AG10803 (cell line): ENCODE measurements at regions not wholly inside any gene's neighbourhood (a gene's known extent, or its start where the extent isn't known, plus 50 kb on each side); places are given as distances from the start of the nearest gene placed in this dataset.

Source experiments
- DNase-seq: peaks from one replicate; pipeline ENCODE4 v3.0.0; 2010; ENCODE audit warnings: low read depth
- H3K4me3 ChIP-seq: 2 replicates; pipeline ENCODE4 v1.5.1; 2011; ENCODE audit warnings: mild to moderate bottlenecking, low read length, control low read depth
- TF ChIP-seq, protein P1 (sequence below): conservative IDR thresholded peaks from 2 replicates; pipeline ENCODE4 v1.5.1; 2011; ENCODE audit warnings: mild to moderate bottlenecking, low read length, control low read depth, inconsistent platforms

DNA sequence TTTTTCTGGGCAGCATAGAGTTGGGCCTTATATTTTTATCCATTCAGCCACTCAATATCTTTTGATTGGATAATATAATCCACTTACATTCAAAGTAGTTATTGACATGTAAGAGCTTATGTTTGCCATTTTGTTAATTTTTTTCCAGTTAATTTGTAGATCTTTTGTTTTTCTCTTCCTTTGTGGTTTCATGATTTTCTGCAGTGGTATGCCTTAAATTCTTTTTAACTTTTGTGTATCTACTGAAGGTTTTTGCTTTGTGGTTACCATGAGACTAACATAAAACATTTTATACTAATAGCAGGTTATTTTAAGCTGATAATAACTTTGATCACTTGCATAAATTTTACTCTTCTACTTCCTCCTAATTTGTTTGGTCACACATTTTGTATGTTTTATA is 140.8 kb upstream of the GATB start:
- TF ChIP-seq, protein P1, sequence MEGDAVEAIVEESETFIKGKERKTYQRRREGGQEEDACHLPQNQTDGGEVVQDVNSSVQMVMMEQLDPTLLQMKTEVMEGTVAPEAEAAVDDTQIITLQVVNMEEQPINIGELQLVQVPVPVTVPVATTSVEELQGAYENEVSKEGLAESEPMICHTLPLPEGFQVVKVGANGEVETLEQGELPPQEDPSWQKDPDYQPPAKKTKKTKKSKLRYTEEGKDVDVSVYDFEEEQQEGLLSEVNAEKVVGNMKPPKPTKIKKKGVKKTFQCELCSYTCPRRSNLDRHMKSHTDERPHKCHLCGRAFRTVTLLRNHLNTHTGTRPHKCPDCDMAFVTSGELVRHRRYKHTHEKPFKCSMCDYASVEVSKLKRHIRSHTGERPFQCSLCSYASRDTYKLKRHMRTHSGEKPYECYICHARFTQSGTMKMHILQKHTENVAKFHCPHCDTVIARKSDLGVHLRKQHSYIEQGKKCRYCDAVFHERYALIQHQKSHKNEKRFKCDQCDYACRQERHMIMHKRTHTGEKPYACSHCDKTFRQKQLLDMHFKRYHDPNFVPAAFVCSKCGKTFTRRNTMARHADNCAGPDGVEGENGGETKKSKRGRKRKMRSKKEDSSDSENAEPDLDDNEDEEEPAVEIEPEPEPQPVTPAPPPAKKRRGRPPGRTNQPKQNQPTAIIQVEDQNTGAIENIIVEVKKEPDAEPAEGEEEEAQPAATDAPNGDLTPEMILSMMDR, result no peak

GRCh38 chr4:151896880-151897279 is 136.1 kb upstream of the GATB start:
- TF ChIP-seq, protein P1, result no peak
- H3K4me3 ChIP-seq, result no peak overlapping the region
- no peak for DNase-seq

More for the DNA sequence above, 140.8 kb upstream of the GATB start:
- DNase-seq, result no peak
- H3K4me3 ChIP-seq, result no peak overlapping the region

- no peak for DNase-seq
- TF ChIP-seq, protein P1, result no peak
- no peak overlapping the region for H3K4me3 ChIP-seq
These were observed 134.9 kb upstream of the GATB start for GRCh38 chr4:151895671-151896070.

GRCh38 chr4:151894246-151894645 is 133.4 kb upstream of the GATB start:
- TF ChIP-seq, protein P1, result no peak
- DNase-seq, result no peak
- H3K4me3 ChIP-seq, result no peak overlapping the region

GRCh38 chr4:151888367-151888866 is 127.6 kb upstream of the GATB start:
- TF ChIP-seq, protein P1, result no peak
- H3K4me3 ChIP-seq, result no peak overlapping the region
- no peak for DNase-seq

GRCh38 chr4:151887816-151888180 is 127.0 kb upstream of the GATB start:
- no peak overlapping the region for H3K4me3 ChIP-seq
- TF ChIP-seq, protein P1, result no peak

DNA sequence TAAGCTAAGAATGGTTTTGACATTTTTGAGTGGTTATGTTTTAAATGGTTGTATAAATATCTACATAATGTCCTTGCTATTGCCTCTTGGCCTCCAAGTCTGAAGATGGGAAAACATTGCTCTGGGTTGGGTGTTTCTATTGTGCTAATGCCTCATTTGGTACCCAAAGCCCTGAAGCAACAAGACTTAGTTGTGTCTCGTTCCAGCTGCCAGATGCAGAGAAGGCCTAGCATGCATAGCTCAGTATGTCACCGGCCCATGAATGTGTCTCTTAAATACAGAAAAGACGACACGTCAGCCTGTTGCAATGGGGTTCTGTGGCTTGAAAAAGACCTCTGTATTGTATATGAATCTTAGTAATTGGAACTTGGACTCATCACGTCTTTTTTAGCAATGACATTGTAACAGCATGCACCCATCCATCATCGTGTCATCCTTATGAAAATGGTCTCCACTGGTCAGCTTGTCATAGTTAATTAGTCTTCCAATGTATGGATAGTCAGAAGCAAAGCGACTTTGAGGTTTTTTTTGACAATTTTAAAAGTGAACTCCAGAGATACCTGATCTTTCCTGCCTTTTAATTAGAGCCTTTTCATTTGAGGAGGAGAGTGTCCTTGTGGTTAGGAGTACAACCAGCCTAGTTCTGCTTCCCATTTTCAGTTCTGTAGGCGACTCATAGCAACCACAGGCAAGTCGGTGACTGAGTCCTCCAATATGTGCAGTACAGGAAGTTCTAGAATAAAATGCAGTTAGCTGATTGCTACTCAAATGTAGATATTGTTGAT is 126.4 kb upstream of the GATB start:
- TF ChIP-seq, protein P1, result no peak

More at GRCh38 chr4:151887816-151888180, 127.0 kb upstream of the GATB start:
- no peak for DNase-seq

More for the DNA sequence above, 126.4 kb upstream of the GATB start:
- no peak overlapping the region for H3K4me3 ChIP-seq
- DNase-seq, result peak; percentile 31
